Calu3 (cell line): ENCODE measurements at regions not wholly inside any gene's neighbourhood (a gene's known extent, or its start where the extent isn't known, plus 50 kb on each side); places are given as distances from the start of the nearest gene placed in this dataset.

Experiments
- BruUV-seq: library from RNA; stranded (reverse); fragments of 400-500 nt; replicated peaks from 2 replicates; lab custom pipeline; 2021; lab: Mats Ljungman, UMichigan
- CTCF ChIA-PET: fragments of 300-600 bp; sonication (Branson Sonifier 250); formaldehyde crosslinking; loops from one replicate; lab custom pipeline; 2022; ENCODE audit warnings: antibody characterized with exemption; lab: Charles Lee
- DNase-seq: peaks from one replicate; pipeline ENCODE4 v3.0.0; 2022
- H3K27ac Mint-ChIP-seq: one replicate; pipeline ENCODE4 v1.8.0; 2022; ENCODE audit warnings: mixed read lengths; ENCODE audit not compliant: unreplicated experiment
- H3K27me3 Mint-ChIP-seq: one replicate; pipeline ENCODE4 v1.8.0; 2022; ENCODE audit warnings: mixed read lengths; ENCODE audit not compliant: unreplicated experiment
- H3K36me3 Mint-ChIP-seq: one replicate; pipeline ENCODE4 v1.8.0; 2022; ENCODE audit warnings: mild to moderate bottlenecking, moderate library complexity, mixed read lengths; ENCODE audit not compliant: insufficient read depth, unreplicated experiment
- H3K4me1 Mint-ChIP-seq: one replicate; pipeline ENCODE4 v1.8.0; 2022; ENCODE audit warnings: mild to moderate bottlenecking, low read depth, mixed read lengths; ENCODE audit not compliant: unreplicated experiment
- H3K4me3 Mint-ChIP-seq: one replicate; pipeline ENCODE4 v1.8.0; 2022; ENCODE audit warnings: mild to moderate bottlenecking, low read depth, moderate library complexity, mixed read lengths; ENCODE audit not compliant: unreplicated experiment
- H3K9me3 Mint-ChIP-seq: one replicate; pipeline ENCODE4 v1.8.0; 2022; ENCODE audit warnings: low read depth, mixed read lengths; ENCODE audit not compliant: unreplicated experiment
- intact Hi-C: fragments of 100-400 bp; cut with micrococcal nuclease; formaldehyde crosslinking; loops from one replicate; pipeline ENCODE4 v1.10.0; 2022; ENCODE audit not compliant: unreplicated experiment
- TF ChIP-seq, protein P1 (sequence below): fragments of 200-600 bp; IDR thresholded peaks from one replicate; pipeline ENCODE4 v1.8.0; 2022; ENCODE audit warnings: antibody characterized with exemption; ENCODE audit not compliant: unreplicated experiment

DNA sequence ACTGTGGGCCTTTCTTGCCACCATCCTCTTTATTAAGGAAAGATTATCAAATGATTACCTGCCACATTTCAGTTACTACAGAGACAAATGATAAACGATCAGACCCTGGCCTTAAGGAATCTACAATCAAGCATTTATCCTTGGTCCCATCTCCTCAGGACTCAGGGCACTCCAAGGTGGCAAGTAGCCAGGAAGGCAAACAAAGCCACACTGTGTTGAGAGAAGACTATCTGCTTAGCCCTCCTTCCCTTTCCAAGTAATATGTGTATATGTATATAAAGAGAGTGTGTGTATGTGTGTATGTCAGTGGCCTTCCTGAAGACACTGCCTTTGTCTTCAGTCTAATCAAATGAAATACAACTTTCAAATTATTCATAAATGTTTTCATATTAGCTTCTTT, 490.1 kb upstream of the ATP11B start:
- peaks cover 29% of the 10 kb centered on the region for H3K4me1 Mint-ChIP-seq
- no TSS peak for BruUV-seq
- H3K27me3 Mint-ChIP-seq: no peaks in the 10 kb centered on the region
- no peaks in the 10 kb centered on the region for H3K36me3 Mint-ChIP-seq
- CTCF ChIA-PET: no interaction called here
- no peak overlapping the region for H3K27ac Mint-ChIP-seq
- intact Hi-C loops: no loop called here
- no peak overlapping the region for H3K4me3 Mint-ChIP-seq
- TF ChIP-seq, protein P1, sequence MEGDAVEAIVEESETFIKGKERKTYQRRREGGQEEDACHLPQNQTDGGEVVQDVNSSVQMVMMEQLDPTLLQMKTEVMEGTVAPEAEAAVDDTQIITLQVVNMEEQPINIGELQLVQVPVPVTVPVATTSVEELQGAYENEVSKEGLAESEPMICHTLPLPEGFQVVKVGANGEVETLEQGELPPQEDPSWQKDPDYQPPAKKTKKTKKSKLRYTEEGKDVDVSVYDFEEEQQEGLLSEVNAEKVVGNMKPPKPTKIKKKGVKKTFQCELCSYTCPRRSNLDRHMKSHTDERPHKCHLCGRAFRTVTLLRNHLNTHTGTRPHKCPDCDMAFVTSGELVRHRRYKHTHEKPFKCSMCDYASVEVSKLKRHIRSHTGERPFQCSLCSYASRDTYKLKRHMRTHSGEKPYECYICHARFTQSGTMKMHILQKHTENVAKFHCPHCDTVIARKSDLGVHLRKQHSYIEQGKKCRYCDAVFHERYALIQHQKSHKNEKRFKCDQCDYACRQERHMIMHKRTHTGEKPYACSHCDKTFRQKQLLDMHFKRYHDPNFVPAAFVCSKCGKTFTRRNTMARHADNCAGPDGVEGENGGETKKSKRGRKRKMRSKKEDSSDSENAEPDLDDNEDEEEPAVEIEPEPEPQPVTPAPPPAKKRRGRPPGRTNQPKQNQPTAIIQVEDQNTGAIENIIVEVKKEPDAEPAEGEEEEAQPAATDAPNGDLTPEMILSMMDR: no peak
- DNase-seq: peak; percentile 70
- no peaks in the 10 kb centered on the region for H3K9me3 Mint-ChIP-seq

DNA sequence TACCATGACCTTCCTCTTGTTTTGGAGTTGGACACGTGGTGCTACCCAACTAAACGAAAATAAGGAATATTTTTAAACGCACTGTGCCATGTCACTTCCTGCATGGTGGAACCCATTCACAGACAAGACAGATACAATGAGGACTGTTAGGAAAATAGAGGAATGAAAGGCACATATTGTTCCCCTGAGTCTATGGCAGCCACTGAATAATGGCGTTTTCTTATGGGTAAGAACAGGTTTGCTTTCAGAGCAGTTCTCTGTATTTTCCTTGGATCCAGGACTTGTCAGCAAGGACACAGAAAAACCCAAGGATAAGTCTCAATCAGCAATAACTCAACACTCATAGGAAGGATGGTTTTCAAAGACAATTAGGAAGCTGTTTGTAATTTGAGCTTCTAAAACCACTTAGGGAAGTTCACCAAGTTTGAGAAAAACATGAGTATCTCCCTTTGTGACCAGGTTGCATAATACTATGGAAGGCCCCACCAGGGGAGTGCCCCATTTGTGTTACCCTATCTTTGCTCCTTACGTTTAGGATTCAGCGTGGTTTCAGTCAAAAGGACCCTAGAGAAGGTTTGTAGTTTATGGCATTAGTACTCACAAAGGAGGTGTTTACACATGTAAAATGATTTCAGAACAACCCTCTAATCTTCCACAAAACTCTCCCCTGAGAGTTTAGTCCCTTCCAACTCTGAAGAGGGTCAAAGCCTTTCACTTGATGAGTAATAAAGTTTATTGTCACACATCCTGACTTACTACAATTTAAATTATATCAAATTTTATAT, 487.2 kb upstream of the ATP11B start:
- intact Hi-C loops: no loop called here

DNA sequence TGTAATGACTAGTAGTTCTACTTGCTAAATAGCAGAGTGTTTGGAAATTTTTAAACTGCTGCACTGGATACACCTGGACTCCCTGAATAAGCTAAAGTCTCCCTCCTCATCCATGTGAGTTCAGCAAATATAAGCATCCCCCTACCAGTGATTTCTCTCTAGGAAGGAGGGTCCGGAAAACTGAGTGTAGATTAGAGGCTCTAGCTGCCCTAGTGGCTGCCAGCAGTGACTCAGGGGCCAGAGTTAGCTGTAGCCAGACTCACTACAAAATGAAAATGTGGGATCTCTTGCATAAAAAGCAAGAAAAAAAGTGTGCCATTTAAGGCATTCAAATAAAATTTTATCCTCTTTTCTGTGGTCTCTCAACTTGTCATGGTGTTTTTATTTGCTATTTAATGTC, 485.0 kb upstream of the ATP11B start:
- Mint-ChIP-seq H3K4me1 (peaks cover 34% of the 10 kb centered on the region), H3K4me3 (no peak overlapping the region), H3K9me3 (peaks cover 7% of the 10 kb centered on the region), H3K36me3 (no peaks in the 10 kb centered on the region), H3K27ac (no peak overlapping the region), H3K27me3 (no peaks in the 10 kb centered on the region)
- intact Hi-C loops: no loop called here
- TF ChIP-seq, protein P1: no peak
- DNase-seq: no peak
- no TSS peak for BruUV-seq
- CTCF ChIA-PET: no interaction called here

More for the DNA sequence above, 487.2 kb upstream of the ATP11B start:
- CTCF ChIA-PET: no interaction called here
- DNase-seq: no peak
- Mint-ChIP-seq H3K4me1 (peaks cover 44% of the 10 kb centered on the region), H3K27ac (no peak overlapping the region), H3K4me3 (no peak overlapping the region), H3K27me3 (no peaks in the 10 kb centered on the region), H3K36me3 (no peaks in the 10 kb centered on the region), H3K9me3 (no peaks in the 10 kb centered on the region)
- BruUV-seq: no TSS peak
- TF ChIP-seq, protein P1: no peak

DNA sequence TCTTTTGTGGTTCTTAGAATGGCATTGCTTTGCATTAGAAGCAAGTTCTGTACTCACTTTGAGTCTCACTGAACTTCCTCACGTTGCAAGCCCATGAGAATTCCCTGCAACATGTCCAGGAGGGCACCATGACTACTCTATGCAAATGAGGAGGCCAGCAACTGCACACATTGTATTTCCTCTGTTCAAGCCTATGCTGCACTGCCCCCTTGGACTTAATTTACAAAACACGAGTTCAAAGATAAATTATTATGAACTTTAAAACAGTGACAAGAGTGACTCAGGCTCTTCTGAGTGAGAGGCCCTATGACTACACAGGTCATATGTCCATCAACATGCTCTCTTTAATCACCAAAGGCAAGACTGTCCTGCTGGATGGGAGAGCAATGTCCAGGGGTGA, 484.2 kb upstream of the ATP11B start:
- Mint-ChIP-seq H3K4me3 (no peak overlapping the region), H3K27ac (peak overlapping the region; percentile 4), H3K36me3 (no peaks in the 10 kb centered on the region), H3K4me1 (peaks cover 29% of the 10 kb centered on the region), H3K9me3 (peaks cover 10% of the 10 kb centered on the region), H3K27me3 (no peaks in the 10 kb centered on the region)
- intact Hi-C loops: no loop called here
- peak; percentile 62 for DNase-seq
- no TSS peak for BruUV-seq
- TF ChIP-seq, protein P1: no peak
- CTCF ChIA-PET: no interaction called here
